HL-60 (cell line): ENCODE measurements at regions not wholly inside any gene's neighbourhood (a gene's known extent, or its start where the extent isn't known, plus 50 kb on each side); places are given as distances from the start of the nearest gene placed in this dataset.

Experiments
- DNase-seq, 2 experiments: peaks; one replicate each; pipeline ENCODE4 v3.0.0-alpha.2; 2010 to 2020; ENCODE audit warnings: low read depth in 1 of 2, low spot score in 1 of 2
- H3K27ac ChIP-seq: fragments of 250-450 bp; sonication (Bioruptor Pico); replicated peaks from 2 replicates; pipeline ENCODE4 v1.5.1; 2020; ENCODE audit warnings: mild to moderate bottlenecking, moderate library complexity
- H3K27me3 ChIP-seq: fragments of 250-450 bp; sonication (Bioruptor Pico); 2 replicates; pipeline ENCODE4 v1.5.1; 2021; ENCODE audit warnings: mild to moderate bottlenecking, moderate library complexity; ENCODE audit not compliant: insufficient read depth, poor library complexity, severe bottlenecking
- H3K4me3 ChIP-seq: replicated peaks from 2 replicates; pipeline ENCODE4 v1.5.1; 2011; ENCODE audit warnings: mild to moderate bottlenecking, control low read depth, low read length; ENCODE audit not compliant: insufficient read depth
- GABPA ChIP-seq: IDR thresholded peaks from 2 replicates; pipeline ENCODE4 v1.6.1; 2012; ENCODE audit warnings: low read depth
- POLR2AphosphoS5 ChIP-seq: IDR thresholded peaks from 2 replicates; pipeline ENCODE4 v1.6.1; 2012; ENCODE audit warnings: low read depth
- SPI1 ChIP-seq: IDR thresholded peaks from 2 replicates; pipeline ENCODE4 v1.6.1; 2012; ENCODE audit warnings: low read depth, mild to moderate bottlenecking, borderline replicate concordance
- TF ChIP-seq, protein P1 (sequence below): IDR thresholded peaks from 2 replicates; pipeline ENCODE4 v1.6.1; 2012; ENCODE audit warnings: low read depth; ENCODE audit not compliant: insufficient replicate concordance
- TF ChIP-seq, protein P2 (sequence below): IDR thresholded peaks from one replicate; pipeline ENCODE4 v1.5.1; 2011; ENCODE audit warnings: low read length, control low read depth, inconsistent platforms; ENCODE audit not compliant: insufficient read depth

DNA sequence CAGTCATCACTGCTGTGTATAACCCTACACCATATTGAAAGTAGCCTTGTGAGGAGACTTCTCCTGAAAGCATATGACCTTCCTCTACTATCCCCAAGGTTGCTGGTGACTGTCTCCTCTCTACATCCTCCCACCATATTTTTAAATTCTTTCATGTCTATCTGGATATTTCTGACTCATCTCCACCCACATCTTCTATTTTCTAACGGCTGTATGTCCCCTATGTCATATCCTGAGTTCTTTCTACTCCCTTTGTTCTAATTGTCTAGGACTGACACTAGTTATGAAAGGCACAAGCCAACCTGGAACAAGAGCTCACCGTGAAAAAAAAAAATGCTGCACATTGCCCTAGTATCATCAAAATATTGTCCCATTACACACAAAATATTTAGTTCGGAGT is 218.3 kb upstream of the ZNF462 start:
- no peak overlapping the region for H3K27ac ChIP-seq
- no peak for DNase-seq
- TF ChIP-seq, protein P1, sequence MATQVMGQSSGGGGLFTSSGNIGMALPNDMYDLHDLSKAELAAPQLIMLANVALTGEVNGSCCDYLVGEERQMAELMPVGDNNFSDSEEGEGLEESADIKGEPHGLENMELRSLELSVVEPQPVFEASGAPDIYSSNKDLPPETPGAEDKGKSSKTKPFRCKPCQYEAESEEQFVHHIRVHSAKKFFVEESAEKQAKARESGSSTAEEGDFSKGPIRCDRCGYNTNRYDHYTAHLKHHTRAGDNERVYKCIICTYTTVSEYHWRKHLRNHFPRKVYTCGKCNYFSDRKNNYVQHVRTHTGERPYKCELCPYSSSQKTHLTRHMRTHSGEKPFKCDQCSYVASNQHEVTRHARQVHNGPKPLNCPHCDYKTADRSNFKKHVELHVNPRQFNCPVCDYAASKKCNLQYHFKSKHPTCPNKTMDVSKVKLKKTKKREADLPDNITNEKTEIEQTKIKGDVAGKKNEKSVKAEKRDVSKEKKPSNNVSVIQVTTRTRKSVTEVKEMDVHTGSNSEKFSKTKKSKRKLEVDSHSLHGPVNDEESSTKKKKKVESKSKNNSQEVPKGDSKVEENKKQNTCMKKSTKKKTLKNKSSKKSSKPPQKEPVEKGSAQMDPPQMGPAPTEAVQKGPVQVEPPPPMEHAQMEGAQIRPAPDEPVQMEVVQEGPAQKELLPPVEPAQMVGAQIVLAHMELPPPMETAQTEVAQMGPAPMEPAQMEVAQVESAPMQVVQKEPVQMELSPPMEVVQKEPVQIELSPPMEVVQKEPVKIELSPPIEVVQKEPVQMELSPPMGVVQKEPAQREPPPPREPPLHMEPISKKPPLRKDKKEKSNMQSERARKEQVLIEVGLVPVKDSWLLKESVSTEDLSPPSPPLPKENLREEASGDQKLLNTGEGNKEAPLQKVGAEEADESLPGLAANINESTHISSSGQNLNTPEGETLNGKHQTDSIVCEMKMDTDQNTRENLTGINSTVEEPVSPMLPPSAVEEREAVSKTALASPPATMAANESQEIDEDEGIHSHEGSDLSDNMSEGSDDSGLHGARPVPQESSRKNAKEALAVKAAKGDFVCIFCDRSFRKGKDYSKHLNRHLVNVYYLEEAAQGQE: no peak
- TF ChIP-seq GABPA: no peak
- no peak for TF ChIP-seq POLR2AphosphoS5
- TF ChIP-seq, protein P2, sequence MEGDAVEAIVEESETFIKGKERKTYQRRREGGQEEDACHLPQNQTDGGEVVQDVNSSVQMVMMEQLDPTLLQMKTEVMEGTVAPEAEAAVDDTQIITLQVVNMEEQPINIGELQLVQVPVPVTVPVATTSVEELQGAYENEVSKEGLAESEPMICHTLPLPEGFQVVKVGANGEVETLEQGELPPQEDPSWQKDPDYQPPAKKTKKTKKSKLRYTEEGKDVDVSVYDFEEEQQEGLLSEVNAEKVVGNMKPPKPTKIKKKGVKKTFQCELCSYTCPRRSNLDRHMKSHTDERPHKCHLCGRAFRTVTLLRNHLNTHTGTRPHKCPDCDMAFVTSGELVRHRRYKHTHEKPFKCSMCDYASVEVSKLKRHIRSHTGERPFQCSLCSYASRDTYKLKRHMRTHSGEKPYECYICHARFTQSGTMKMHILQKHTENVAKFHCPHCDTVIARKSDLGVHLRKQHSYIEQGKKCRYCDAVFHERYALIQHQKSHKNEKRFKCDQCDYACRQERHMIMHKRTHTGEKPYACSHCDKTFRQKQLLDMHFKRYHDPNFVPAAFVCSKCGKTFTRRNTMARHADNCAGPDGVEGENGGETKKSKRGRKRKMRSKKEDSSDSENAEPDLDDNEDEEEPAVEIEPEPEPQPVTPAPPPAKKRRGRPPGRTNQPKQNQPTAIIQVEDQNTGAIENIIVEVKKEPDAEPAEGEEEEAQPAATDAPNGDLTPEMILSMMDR: no peak
- TF ChIP-seq SPI1: no peak
- no peak overlapping the region for H3K4me3 ChIP-seq
- no peaks in the 10 kb centered on the region for H3K27me3 ChIP-seq

DNA sequence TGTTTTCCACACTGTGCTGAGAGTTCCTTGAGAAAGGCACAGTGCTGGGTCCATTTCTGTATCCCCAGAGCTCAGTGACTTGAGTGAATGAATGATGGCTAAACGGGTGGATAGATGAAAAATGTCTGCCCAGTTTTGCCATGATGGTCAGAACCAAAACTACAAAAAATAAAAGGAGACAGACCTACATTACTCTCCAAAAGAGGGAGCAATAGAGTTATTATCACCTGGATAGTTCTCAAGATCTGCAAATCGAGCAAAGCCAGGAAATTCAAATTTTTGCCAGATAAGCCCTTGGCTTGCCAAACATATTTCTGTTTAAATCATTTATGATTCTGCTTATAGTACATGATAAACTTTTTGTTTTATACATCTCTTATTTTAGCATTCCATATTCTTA is 214.2 kb upstream of the ZNF462 start:
- no peak overlapping the region for H3K4me3 ChIP-seq
- no peaks in the 10 kb centered on the region for H3K27me3 ChIP-seq
- TF ChIP-seq, protein P2: no peak
- TF ChIP-seq POLR2AphosphoS5 (no peak), SPI1 (no peak), GABPA (no peak)
- TF ChIP-seq, protein P1: no peak
- no peak overlapping the region for H3K27ac ChIP-seq
- DNase-seq: no peak

DNA sequence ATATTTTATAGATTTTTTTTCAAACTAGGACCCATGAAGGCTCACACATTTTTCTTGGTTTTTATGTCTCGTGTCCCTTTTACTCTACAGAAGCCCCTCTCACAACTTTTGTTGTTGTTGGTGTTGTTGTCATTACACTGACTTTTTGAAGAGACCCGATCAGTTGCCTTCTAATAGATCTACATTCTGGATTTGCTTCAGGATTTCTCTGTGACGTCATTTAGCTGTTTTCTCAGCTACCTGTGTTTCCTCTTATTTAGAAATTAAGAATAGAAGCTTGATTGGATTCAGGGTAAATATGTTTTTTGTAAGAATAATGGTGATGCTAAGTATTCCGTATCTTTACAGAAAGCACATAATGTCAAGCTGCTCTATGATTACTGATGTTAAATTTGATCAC is 213.3 kb upstream of the ZNF462 start:
- DNase-seq: no peak
- H3K27ac ChIP-seq: no peak overlapping the region
- H3K27me3 ChIP-seq: no peaks in the 10 kb centered on the region
- no peak overlapping the region for H3K4me3 ChIP-seq
- TF ChIP-seq, protein P2: no peak
- TF ChIP-seq SPI1 (no peak), POLR2AphosphoS5 (no peak), GABPA (no peak)
- TF ChIP-seq, protein P1: no peak
